DND-41 (cell line): ENCODE measurements at regions not wholly inside any gene's neighbourhood (a gene's known extent, or its start where the extent isn't known, plus 50 kb on each side); places are given as distances from the start of the nearest gene placed in this dataset.

Source experiments
- CTCF ChIP-seq: IDR thresholded peaks from 2 replicates; pipeline ENCODE4 v1.5.1; 2012; ENCODE audit warnings: borderline replicate concordance, low read length, moderate library complexity, mild to moderate bottlenecking; ENCODE audit not compliant: poor library complexity, severe bottlenecking; ENCODE audit errors: extremely low read depth
- EZH2 ChIP-seq: IDR thresholded peaks from 3 replicates; pipeline ENCODE4 v1.6.1; 2012; ENCODE audit warnings: borderline replicate concordance, low read depth, mild to moderate bottlenecking, moderate library complexity, low read length, inconsistent platforms; ENCODE audit not compliant: severe bottlenecking

GRCh38 chr2:225207471-225207870 lies 165.2 kb upstream of the DOCK10 start:
- no peak for TF ChIP-seq CTCF
- no peak for TF ChIP-seq EZH2
